22Rv1 (cell line): ENCODE measurements at regions not wholly inside any gene's neighbourhood (a gene's known extent, or its start where the extent isn't known, plus 50 kb on each side); places are given as distances from the start of the nearest gene placed in this dataset.

Experiments
- CTCF ChIP-seq: fragments of 450-650 bp; IDR thresholded peaks from 2 replicates; pipeline ENCODE4 v1.5.1; 2017; ENCODE audit warnings: mild to moderate bottlenecking
- ZFX ChIP-seq: fragments of 450-650 bp; IDR thresholded peaks from 2 replicates; pipeline ENCODE4 v1.6.1; 2017; ENCODE audit warnings: antibody characterized with exemption, borderline replicate concordance

- no peak for TF ChIP-seq CTCF
- no peak for TF ChIP-seq ZFX
Observed at GRCh38 chr7:69439636-69440325, 158.5 kb upstream of the AUTS2 start.
